Stomach (tissue), 8 donors: ENCODE measurements at regions not wholly inside any gene's neighbourhood (a gene's known extent, or its start where the extent isn't known, plus 50 kb on each side); places are given as distances from the start of the nearest gene placed in this dataset.

Source experiments
- DNase-seq, 2 donors: peaks; one replicate each; pipeline versions ENCODE4 v3.0.0 to v3.0.0-alpha.2; 2013 to 2019
- H3K27ac ChIP-seq, 5 donors: fragments of 200-600 bp in 4 of 5; sonication (generic) in 4 of 5; one replicate each; pipeline ENCODE4 v1.5.1; 2013 to 2019; ENCODE audit warnings: mild to moderate bottlenecking in 1 of 5, moderate library complexity in 1 of 5
- H3K27me3 ChIP-seq, 3 donors: fragments of 200-600 bp; sonication (generic); one replicate each; pipeline ENCODE4 v1.5.1; 2017 to 2019; ENCODE audit warnings: mixed run types in 1 of 3
- H3K36me3 ChIP-seq, 4 donors: fragments of 200-600 bp; sonication (generic); 1 replicate in 3 of 4; 2 replicates in 1 of 4; pipeline ENCODE4 v1.5.1; 2016 to 2019
- H3K4me1 ChIP-seq, 4 donors: fragments of 200-600 bp; sonication (generic); one replicate each; pipeline ENCODE4 v1.5.1; 2016 to 2019
- H3K4me3 ChIP-seq, 4 donors: fragments of 200-600 bp; sonication (generic) in 3 of 4; one replicate each; pipeline ENCODE4 v1.5.1; 2016 to 2019; ENCODE audit warnings: mild to moderate bottlenecking in 1 of 4
- H3K9me3 ChIP-seq, 4 donors: fragments of 200-600 bp; sonication (generic); one replicate each; pipeline ENCODE4 v1.5.1; 2016 to 2019
- CTCF ChIP-seq, 7 experiments: fragments of 450-650 bp in 4 of 7; fragments of 200-600 bp in 3 of 7; sonication (generic) in 3 of 7; IDR thresholded peaks; one replicate each; pipeline ENCODE4 v1.5.1; 2016 to 2019; ENCODE audit warnings: antibody characterized with exemption in 7 of 7, control low read depth in 2 of 7, mild to moderate bottlenecking in 1 of 7
- EP300 ChIP-seq: sonication (generic); formaldehyde crosslinking; IDR thresholded peaks from one replicate; pipeline ENCODE4 v1.6.1; 2017; ENCODE audit warnings: antibody characterized with exemption
- POLR2A ChIP-seq, 4 donors: fragments of 450-650 bp; IDR thresholded peaks; one replicate each; pipeline ENCODE4 v1.6.1; 2016; ENCODE audit warnings: antibody characterized with exemption in 4 of 4, control low read depth in 2 of 4, mild to moderate bottlenecking in 1 of 4, moderate library complexity in 1 of 4
- POLR2AphosphoS5 ChIP-seq, 3 donors: sonication (generic); formaldehyde crosslinking; IDR thresholded peaks; one replicate each; pipeline ENCODE4 v1.6.1; 2016; ENCODE audit warnings: antibody characterized with exemption in 3 of 3
- WGBS, 5 donors: extraction: QIAGEN DNeasy Blood & Tissue Kit in 3 of 5; methylation state at CpG; one replicate each; pipeline versions ENCODE4 v1.1.5 to v1.1.7; 2013 to 2018; 5-methylcytosine and 5-hydroxymethylcytosine counted together
- intact Hi-C: fragments of 100-400 bp; cut with DNase I; formaldehyde crosslinking; loops from one replicate; pipeline ENCODE4 v1.15.1; 2023; ENCODE audit warnings: low total_unique reads
- donor health status: healthy with polysubstance abuse.
- donor health status: Bipolar disorder and iron deficiency.
- donor health status: healthy.

GRCh38 chr9:81461196-81461595, 228.2 kb downstream of the TLE1 start:
- DNase-seq: no peak
- Histone ChIP-seq H3K36me3 (no peaks in the 10 kb centered on the region), H3K4me1 (peaks cover 0 to 12% (median 0%) of the 10 kb centered on the region in 4 donors), H3K27ac (no peak overlapping the region), H3K4me3 (no peak overlapping the region), H3K27me3 (no peaks in the 10 kb centered on the region), H3K9me3 (no peaks in the 10 kb centered on the region)
- intact Hi-C loops: no loop called here
- 70 to 81% (median 77%) methylated on average over 5 of the region's 5 CpGs for WGBS, 5 donors
- TF ChIP-seq POLR2A (IDR thresholded peaks at IDR 0.05): no peak
- TF ChIP-seq EP300: no peak
- no peak for TF ChIP-seq CTCF (IDR thresholded peaks at IDR 0.05)
- no peak for TF ChIP-seq POLR2AphosphoS5 (IDR thresholded peaks at IDR 0.05)

GRCh38 chr9:81460693-81461092, 228.7 kb downstream of the TLE1 start:
- intact Hi-C loops: no loop called here
- Histone ChIP-seq H3K36me3 (no peaks in the 10 kb centered on the region), H3K9me3 (no peaks in the 10 kb centered on the region), H3K4me1 (peaks cover 0 to 9% (median 0%) of the 10 kb centered on the region in 4 donors), H3K27ac (no peak overlapping the region), H3K27me3 (no peaks in the 10 kb centered on the region), H3K4me3 (no peak overlapping the region)
- peak in 1 of 2 donors; percentile 25 for DNase-seq
- 60 to 78% (median 66%) methylated on average over 1 of the region's 1 CpG for WGBS, 5 donors
- TF ChIP-seq POLR2AphosphoS5 (IDR thresholded peaks at IDR 0.05) (no peak), POLR2A (IDR thresholded peaks at IDR 0.05) (no peak), EP300 (no peak), CTCF (IDR thresholded peaks at IDR 0.05) (no peak)

GRCh38 chr9:81459591-81459990, 229.8 kb downstream of the TLE1 start:
- intact Hi-C loops: no loop called here
- peaks cover 0 to 4% (median 0%) of the 10 kb centered on the region in 4 donors for H3K4me1 ChIP-seq

GRCh38 chr9:81456431-81457006, 232.8 kb downstream of the TLE1 start:
- DNase-seq: no peak
- 48 to 65% (median 57%) methylated on average over 2 of the region's 2 CpGs for WGBS, 5 donors
- no peaks in the 10 kb centered on the region for H3K36me3 ChIP-seq
- TF ChIP-seq POLR2A (IDR thresholded peaks at IDR 0.05): no peak
- H3K9me3 ChIP-seq: no peaks in the 10 kb centered on the region
- peaks cover 0 to 10% (median 5%) of the 10 kb centered on the region in 4 donors for H3K4me1 ChIP-seq
- intact Hi-C loops: no loop called here
- no peaks in the 10 kb centered on the region for H3K27me3 ChIP-seq
- H3K27ac ChIP-seq: no peak overlapping the region
- H3K4me3 ChIP-seq: no peak overlapping the region

More at GRCh38 chr9:81459591-81459990, 229.8 kb downstream of the TLE1 start:
- no peaks in the 10 kb centered on the region for H3K27me3 ChIP-seq
- no peak for DNase-seq
- no peaks in the 10 kb centered on the region for H3K36me3 ChIP-seq
- TF ChIP-seq EP300 (no peak), POLR2AphosphoS5 (IDR thresholded peaks at IDR 0.05) (no peak), POLR2A (IDR thresholded peaks at IDR 0.05) (no peak), CTCF (IDR thresholded peaks at IDR 0.05) (no peak)
- no peaks in the 10 kb centered on the region for H3K9me3 ChIP-seq
- no peak overlapping the region for H3K27ac ChIP-seq
- H3K4me3 ChIP-seq: no peak overlapping the region

- 57 to 92% (median 86%) methylated on average over 4 of the region's 4 CpGs for WGBS, 5 donors
- no peaks in the 10 kb centered on the region for H3K9me3 ChIP-seq
- H3K27me3 ChIP-seq: no peaks in the 10 kb centered on the region
- peak in 1 of 2 donors; percentile 30 for DNase-seq
- TF ChIP-seq CTCF (IDR thresholded peaks at IDR 0.05) (no peak), EP300 (no peak), POLR2AphosphoS5 (IDR thresholded peaks at IDR 0.05) (no peak), POLR2A (IDR thresholded peaks at IDR 0.05) (no peak)
- H3K36me3 ChIP-seq: no peaks in the 10 kb centered on the region
- no peak overlapping the region for H3K4me3 ChIP-seq
- intact Hi-C loops: no loop called here
- no peak overlapping the region for H3K27ac ChIP-seq
- peaks cover 0 to 10% (median 3%) of the 10 kb centered on the region in 4 donors for H3K4me1 ChIP-seq
These were observed 233.7 kb downstream of the TLE1 start for GRCh38 chr9:81455462-81456219.
